Psoas muscle (tissue), 7 donors: ENCODE measurements at regions not wholly inside any gene's neighbourhood (a gene's known extent, or its start where the extent isn't known, plus 50 kb on each side); places are given as distances from the start of the nearest gene placed in this dataset.

Experiments
- ATAC-seq, 4 donors: fragments of 200-7000 bp; cut with Tn5 transposase; one replicate each; pipeline ENCODE4 v1.9.1; 2020; ENCODE audit warnings: moderate library complexity in 3 of 4, mild to moderate bottlenecking in 2 of 4
- DNase-seq, 2 donors: peaks; one replicate each; pipeline ENCODE4 v3.0.0-alpha.2; 2020
- H3K27ac ChIP-seq: fragments of 200-600 bp; one replicate; pipeline ENCODE4 v1.8.0; 2022
- H3K27me3 ChIP-seq, 3 donors: fragments of 200-600 bp in 1 of 3; one replicate each; pipeline versions ENCODE4 v1.6.1 to v1.8.0; 2013 to 2022; ENCODE audit warnings: low read length in 2 of 3, mild to moderate bottlenecking in 2 of 3, moderate library complexity in 1 of 3; ENCODE audit not compliant: insufficient read depth in 3 of 3
- H3K36me3 ChIP-seq, 2 donors: fragments of 200-600 bp in 1 of 2; one replicate each; pipeline versions ENCODE4 v1.6.1 to v1.8.0; 2013 to 2022; ENCODE audit warnings: low read depth in 1 of 2, mild to moderate bottlenecking in 1 of 2, moderate library complexity in 1 of 2; ENCODE audit not compliant: insufficient read depth in 1 of 2
- H3K4me1 ChIP-seq: fragments of 200-600 bp; one replicate; pipeline ENCODE4 v1.8.0; 2022
- H3K4me3 ChIP-seq: fragments of 200-600 bp; one replicate; pipeline ENCODE4 v1.8.0; 2022; ENCODE audit warnings: mild to moderate bottlenecking
- H3K9me3 ChIP-seq: fragments of 200-600 bp; one replicate; pipeline ENCODE4 v1.8.0; 2022
- WGBS, 3 donors: extraction: QIAGEN DNeasy Blood & Tissue Kit; methylation state at CpG; one replicate each; pipeline versions ENCODE4 v1.1.6 to v1.1.7; 2013; 5-methylcytosine and 5-hydroxymethylcytosine counted together
- intact Hi-C, 2 donors: fragments of 100-400 bp; cut with DNase I; formaldehyde crosslinking; loops; one replicate each; pipeline versions ENCODE4 v1.11.0 to v1.14.2; 2022
- TF ChIP-seq, protein P1 (sequence below): fragments of 200-600 bp; IDR thresholded peaks from one replicate; pipeline ENCODE4 v1.8.0; 2022; ENCODE audit warnings: antibody characterized with exemption
- donor health status: healthy with polysubstance abuse.
- donor health status: DM: no; HTN: no; CAD: no; lungs with moderate emphysema.
- donor health status: Bipolar disorder and iron deficiency.
- donor health status: healthy.
- donor health status: DM: yes; HTN: yes; CAD: no.
- donor health status: DM: no; HTN: no; CAD: no.
- donor health status: DM: yes; HTN: yes; CAD: no.

DNA sequence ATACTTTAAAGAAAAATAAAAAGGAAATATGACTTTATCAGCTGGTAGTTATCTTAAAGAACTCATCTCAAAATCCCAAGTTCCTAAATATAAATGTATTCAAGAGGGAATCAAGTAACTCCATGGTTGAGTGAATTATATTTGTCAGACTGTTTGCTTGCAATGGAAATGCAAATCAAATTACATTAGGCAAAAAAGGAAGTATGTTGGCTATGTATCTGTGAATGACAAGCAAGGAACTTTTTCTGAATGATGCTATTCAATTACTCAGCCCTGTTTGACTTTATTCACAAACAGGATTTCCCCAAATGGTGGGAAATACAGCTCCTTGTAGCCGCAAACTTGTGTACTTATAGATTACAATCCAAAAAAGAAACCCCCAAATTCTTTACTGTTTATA lies 309.1 kb downstream of the ARL6IP6 start:
- no peak for DNase-seq
- intact Hi-C loops: no loop called here
- WGBS, 3 donors: 76 to 85% (median 85%) methylated on average over 1 of the region's 1 CpG
- H3K4me1 ChIP-seq: no peaks in the 10 kb centered on the region
- H3K36me3 ChIP-seq: no peaks in the 10 kb centered on the region
- H3K4me3 ChIP-seq: no peak overlapping the region
- H3K27ac ChIP-seq: no peak overlapping the region
- TF ChIP-seq, protein P1, sequence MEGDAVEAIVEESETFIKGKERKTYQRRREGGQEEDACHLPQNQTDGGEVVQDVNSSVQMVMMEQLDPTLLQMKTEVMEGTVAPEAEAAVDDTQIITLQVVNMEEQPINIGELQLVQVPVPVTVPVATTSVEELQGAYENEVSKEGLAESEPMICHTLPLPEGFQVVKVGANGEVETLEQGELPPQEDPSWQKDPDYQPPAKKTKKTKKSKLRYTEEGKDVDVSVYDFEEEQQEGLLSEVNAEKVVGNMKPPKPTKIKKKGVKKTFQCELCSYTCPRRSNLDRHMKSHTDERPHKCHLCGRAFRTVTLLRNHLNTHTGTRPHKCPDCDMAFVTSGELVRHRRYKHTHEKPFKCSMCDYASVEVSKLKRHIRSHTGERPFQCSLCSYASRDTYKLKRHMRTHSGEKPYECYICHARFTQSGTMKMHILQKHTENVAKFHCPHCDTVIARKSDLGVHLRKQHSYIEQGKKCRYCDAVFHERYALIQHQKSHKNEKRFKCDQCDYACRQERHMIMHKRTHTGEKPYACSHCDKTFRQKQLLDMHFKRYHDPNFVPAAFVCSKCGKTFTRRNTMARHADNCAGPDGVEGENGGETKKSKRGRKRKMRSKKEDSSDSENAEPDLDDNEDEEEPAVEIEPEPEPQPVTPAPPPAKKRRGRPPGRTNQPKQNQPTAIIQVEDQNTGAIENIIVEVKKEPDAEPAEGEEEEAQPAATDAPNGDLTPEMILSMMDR: no peak
- H3K27me3 ChIP-seq: no peaks in the 10 kb centered on the region
- no peak for ATAC-seq
- no peaks in the 10 kb centered on the region for H3K9me3 ChIP-seq

DNA sequence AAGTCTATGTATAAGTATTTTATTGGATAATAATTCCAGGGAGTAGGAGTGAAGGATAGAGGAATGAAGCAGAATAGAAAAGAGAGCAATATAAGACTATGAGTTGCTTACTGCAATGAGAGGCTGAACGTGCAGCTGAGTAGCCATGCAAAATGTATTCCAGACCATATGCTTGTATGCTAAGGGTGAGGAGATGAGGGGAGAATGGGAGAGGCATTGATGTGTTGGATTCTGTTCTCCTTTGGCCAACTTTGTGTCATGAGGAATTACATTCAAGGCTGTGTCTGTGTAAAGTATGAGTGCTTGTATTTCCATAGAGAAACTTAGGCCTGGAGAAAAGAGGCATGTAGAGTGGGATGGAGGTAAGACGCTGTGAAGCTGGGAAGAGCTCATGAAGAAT lies 301.8 kb downstream of the ARL6IP6 start:
- ATAC-seq (no peak), DNase-seq (no peak)
- Histone ChIP-seq H3K9me3 (peaks cover 4% of the 10 kb centered on the region), H3K36me3 (no peaks in the 10 kb centered on the region), H3K4me1 (no peaks in the 10 kb centered on the region), H3K27me3 (no peaks in the 10 kb centered on the region), H3K27ac (no peak overlapping the region), H3K4me3 (no peak overlapping the region)
- intact Hi-C loops: no loop called here
- TF ChIP-seq, protein P1: no peak
- 69 to 81% (median 74%) methylated on average over 2 of the region's 2 CpGs for WGBS, 3 donors

DNA sequence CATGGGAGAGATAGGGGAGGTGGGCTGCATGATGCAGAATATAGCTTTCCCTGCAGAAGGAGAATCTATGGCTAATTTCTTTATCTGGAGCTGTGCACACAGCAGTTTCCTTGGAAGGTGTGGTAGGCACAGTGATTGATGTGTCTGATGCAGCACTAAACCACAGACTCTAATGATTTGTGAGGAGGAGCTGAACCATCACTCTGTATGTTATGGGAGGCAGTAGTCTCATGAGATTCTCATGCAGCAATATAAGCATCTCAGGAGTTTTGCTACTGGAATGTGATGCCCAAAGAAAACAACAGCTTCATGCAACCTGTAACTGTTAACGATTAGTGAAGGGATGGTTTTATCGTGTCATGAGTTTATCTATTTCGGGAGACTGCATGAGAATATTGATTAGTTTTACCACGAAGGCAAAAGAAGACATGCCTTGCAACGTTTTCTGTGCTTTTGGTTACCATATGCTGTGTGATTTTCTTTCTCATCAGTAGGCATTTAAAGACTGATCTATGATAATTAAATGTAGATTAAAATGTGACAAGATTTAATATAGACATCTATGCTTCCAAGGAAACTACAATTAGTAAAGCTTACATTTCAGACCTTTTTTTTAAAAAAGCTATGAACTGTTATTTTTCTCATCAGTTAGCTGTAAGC lies 286.8 kb downstream of the ARL6IP6 start:
- no peak overlapping the region for H3K4me3 ChIP-seq
- no peaks in the 10 kb centered on the region for H3K36me3 ChIP-seq
- 69 to 75% (median 71%) methylated on average over 5 of the region's 5 CpGs for WGBS, 3 donors
- intact Hi-C loops: no loop called here
- TF ChIP-seq, protein P1: no peak
- H3K27me3 ChIP-seq: no peaks in the 10 kb centered on the region
- no peaks in the 10 kb centered on the region for H3K4me1 ChIP-seq
- no peak overlapping the region for H3K27ac ChIP-seq
- ATAC-seq: no peak
- no peak for DNase-seq
- no peaks in the 10 kb centered on the region for H3K9me3 ChIP-seq

DNA sequence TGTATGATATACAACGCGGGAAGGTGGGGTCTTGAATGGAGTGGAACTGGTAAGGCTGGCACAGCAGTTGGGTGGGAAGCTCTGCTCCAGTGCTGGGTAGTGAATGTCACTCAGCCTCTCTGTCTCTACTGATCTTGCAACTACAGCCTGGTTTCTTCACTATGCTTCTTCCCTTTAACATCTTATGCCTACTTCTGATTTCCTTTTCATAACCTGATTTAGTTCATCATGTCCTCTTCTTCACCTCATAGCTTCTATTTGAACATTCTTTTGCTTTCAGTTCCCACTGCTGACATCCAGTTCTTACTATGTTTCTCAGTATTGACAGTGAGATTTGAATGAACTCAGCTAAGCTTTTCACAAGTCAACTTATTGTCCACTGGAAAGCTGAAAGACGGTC lies 286.2 kb downstream of the ARL6IP6 start:
- intact Hi-C loops: no loop called here

More for the DNA sequence above, 286.2 kb downstream of the ARL6IP6 start:
- no peak for DNase-seq
- no peak overlapping the region for H3K4me3 ChIP-seq
- no peaks in the 10 kb centered on the region for H3K9me3 ChIP-seq
- 86 to 92% (median 86%) methylated on average over 3 of the region's 3 CpGs for WGBS, 3 donors
- no peaks in the 10 kb centered on the region for H3K27me3 ChIP-seq
- ATAC-seq: no peak
- TF ChIP-seq, protein P1: no peak
- H3K4me1 ChIP-seq: no peaks in the 10 kb centered on the region
- H3K27ac ChIP-seq: no peak overlapping the region
- H3K36me3 ChIP-seq: no peaks in the 10 kb centered on the region
